HG03103 (cell line): ENCODE measurements at regions not wholly inside any gene's neighbourhood (a gene's known extent, or its start where the extent isn't known, plus 50 kb on each side); places are given as distances from the start of the nearest gene placed in this dataset.

ENCODE experiments used
- ATAC-seq: cut with Tn5 transposase; IDR thresholded peaks from one replicate; pipeline ENCODE4 v1.9.1; 2021; ENCODE audit warnings: low read depth; ENCODE audit not compliant: unreplicated experiment

DNA sequence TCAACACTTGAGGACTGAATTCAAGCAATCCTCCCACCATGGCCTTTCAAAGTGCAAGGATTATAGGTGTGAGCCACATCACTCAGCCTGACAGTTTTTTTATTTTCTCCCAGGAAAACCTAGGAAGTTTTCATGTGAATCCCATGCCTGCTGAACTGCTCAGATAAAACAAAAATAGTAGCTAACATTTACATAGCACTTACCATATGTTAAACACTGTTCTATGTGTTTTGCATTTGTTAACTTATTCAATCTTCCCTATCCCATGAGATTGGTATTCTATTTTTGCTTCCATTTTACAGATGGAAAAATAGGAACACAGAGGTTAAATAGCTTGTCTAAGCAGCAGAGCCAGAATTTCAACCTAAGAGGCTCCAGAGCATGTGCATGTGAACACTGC lies 157.4 kb upstream of the KCTD1 start:
- no peak for ATAC-seq

DNA sequence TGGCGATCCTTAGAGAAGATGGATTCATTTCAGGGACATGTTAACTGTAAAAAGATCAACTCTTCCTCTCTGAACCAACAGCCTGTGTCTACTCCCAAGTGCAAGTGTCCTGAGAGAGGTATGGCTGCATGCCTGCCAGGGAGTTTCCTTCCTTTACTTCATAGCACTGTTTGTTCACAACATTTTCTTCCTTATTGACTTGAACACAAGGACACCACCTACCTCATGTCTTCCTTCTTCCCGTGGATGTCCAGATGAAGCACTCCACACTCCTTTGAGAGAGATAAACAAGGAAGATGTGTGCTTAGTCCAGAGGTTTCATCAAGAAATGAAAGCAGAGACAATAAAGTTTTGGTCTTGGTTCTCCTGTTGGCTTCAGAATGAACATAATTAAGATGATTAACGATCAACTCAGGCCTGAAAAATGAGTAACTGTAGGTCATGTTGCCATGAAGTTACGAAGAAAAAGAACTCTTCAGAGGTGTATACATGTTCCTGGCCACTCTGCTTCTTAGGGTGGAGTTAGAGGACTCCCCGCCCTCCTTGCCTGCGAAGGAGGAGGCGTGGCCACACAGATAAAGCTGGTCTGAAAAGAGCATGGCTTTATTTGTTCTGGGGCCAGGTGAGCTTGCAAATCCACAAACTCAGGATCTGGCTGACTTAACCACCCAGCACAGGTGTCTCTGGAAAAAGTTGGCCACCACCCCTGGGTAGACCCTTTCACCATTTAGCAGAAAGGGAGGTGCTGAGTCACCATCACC lies 155.0 kb upstream of the KCTD1 start:
- no peak for ATAC-seq

DNA sequence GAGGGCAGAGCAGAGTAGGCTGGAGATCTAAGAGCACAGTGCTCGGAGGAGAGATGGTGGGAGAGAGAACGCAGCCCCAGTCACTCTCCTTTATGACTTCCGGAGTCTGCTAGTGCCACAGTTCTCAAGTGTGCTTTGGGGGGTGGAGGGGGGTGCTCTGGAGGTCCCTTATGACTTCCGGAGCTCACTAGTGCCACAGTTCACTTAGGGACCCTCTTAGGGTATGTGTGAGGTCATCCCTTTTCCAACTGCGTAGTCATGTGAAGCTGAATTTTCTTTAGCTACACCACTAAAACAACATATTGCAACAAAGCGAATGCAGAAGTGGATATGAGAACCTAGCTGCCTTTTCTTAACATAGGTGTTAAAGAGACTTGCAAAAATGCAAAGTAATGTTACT lies 153.7 kb upstream of the KCTD1 start:
- ATAC-seq, result no peak

DNA sequence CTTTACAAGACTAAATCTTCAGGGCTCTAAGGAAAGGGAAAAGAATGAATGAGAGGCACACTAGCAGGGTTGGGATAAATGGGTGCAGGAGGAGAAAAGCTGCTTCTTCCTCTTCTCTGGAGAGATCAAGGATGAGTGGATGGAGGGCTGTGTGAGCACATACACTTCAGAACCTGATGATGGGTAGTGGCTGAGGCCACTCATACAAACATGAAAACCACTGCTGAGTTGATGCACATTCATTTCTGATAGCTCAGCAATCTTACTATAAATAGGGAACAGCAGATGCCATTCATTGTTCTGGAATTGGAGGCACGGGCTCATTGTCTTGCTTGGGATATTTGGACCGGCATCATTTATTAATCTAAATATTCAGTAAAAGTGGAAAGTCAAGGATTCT lies 152.4 kb upstream of the KCTD1 start:
- no peak for ATAC-seq

DNA sequence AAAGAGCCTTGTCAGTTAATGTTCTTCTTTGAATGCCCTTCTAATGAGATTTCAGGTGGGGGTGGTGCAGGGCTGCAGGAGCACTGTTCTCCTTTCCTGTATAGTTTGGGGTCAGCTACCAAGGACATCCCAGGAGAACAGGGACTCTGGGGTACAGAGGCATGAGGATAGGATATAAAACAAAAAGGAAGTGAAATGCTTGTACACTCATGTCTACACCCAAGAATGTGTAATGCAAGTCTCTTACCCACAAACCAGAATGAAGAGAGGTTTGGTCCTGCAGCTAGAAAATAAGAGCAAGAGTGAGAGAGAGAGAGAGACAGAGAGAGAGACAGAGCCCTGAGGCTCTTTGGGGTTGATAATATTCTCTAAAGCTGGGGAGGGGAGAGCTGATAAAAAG lies 151.8 kb upstream of the KCTD1 start:
- ATAC-seq, result no peak

GRCh38 chr18:26697186-26697884 lies 149.0 kb upstream of the KCTD1 start:
- ATAC-seq, result no peak

GRCh38 chr18:26696786-26697185 lies 148.4 kb upstream of the KCTD1 start:
- no peak for ATAC-seq

DNA sequence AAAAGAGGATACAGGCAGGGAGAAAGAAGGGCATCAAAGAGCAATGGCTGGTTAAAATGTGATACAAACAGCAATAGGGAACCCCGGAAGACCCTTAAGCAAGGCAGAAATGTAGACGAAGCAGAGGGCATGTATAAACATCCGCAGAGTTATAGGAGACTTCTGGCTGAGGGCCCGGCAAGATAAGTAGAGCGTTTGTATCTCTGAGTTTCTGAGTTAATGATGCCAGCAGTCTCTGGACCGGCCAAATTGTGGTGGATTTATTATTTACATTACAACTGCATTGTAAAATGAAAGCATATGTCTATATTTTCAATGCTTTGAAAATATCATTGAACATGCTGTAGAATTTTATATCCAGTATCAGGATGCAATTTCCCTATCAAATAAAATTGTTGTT lies 148.0 kb upstream of the KCTD1 start:
- ATAC-seq, result no peak

GRCh38 chr18:26689226-26689879 lies 141.0 kb upstream of the KCTD1 start:
- no peak for ATAC-seq

DNA sequence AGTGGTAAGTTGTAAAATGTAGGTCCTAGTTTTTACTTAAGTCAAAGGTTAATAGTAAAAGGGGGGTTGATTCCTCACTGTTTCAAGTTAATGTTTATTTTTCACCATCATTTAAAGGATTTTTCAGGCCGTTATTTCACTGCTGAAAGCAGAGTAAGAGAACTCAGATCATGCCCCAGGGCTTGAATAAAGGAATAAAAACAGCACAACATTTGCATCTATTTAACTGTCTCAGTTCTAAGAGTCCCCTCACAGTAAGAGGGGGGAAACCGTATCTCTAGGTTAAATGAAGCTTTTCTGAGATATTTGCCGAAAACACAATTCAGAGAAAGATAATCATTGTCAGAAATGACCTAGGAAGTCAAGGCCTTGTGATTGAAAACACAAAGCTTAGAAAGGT lies 138.2 kb upstream of the KCTD1 start:
- ATAC-seq, result no peak

DNA sequence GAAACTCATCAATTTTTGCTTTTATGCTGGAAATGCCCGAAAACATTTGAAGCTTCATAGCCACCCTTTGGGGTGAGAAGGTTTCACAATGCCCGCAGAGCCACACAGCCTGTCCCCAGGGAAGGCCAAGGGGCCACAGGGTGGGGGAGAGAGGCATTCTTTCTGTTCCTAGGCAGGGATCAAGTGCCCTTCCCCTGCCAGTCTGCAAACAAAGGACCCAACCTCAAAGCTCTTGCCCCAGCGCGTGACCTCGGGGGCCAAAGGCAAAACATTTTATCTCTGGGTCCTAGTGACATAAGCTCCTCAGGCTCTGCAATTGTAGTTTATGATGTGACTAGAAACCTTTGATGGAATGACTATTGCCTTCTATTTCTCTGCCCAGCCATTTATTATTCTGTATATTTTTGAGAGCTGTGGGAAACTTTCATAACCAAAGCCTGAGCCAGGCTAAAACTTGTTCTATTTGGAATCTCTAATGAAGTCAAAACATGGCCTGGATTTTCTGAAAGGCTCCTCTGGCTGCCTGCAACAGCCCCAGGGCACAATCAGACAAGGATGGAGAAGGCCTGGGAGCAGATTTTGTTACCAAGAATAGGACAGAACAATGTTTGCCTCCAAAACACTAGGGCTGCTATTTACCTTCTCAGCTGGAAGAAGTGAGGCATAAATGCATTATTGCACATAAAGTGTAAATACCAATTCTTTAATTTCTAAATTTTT lies 137.2 kb upstream of the KCTD1 start:
- no peak for ATAC-seq

- ATAC-seq, result no peak
Measured at GRCh38 chr18:26677957-26678356, 129.6 kb upstream of the KCTD1 start.

GRCh38 chr18:26667046-26667445 lies 118.7 kb upstream of the KCTD1 start:
- no peak for ATAC-seq

- ATAC-seq, result no peak
Measured at GRCh38 chr18:26662996-26663395, 114.6 kb upstream of the KCTD1 start.

- no peak for ATAC-seq
Measured at GRCh38 chr18:26657631-26658581, 109.6 kb upstream of the KCTD1 start.

GRCh38 chr18:26656944-26657536 lies 108.7 kb upstream of the KCTD1 start:
- no peak for ATAC-seq

- no peak for ATAC-seq
Measured at GRCh38 chr18:26656431-26656943, 108.1 kb upstream of the KCTD1 start.

GRCh38 chr18:26655525-26656430 lies 107.4 kb upstream of the KCTD1 start:
- no peak for ATAC-seq
